B cell (primary cell): ENCODE measurements at regions not wholly inside any gene's neighbourhood (a gene's known extent, or its start where the extent isn't known, plus 50 kb on each side); places are given as distances from the start of the nearest gene placed in this dataset.

ENCODE experiments used
- EZH2 ChIP-seq: IDR thresholded peaks from 2 replicates; pipeline ENCODE4 v1.6.1; 2012; ENCODE audit warnings: borderline replicate concordance, low read depth, mild to moderate bottlenecking, moderate library complexity, low read length; ENCODE audit not compliant: insufficient read depth, poor library complexity, severe bottlenecking
- TF ChIP-seq, protein P1 (sequence below): fragments of 200-600 bp; IDR thresholded peaks from one replicate; pipeline ENCODE4 v1.8.0; 2022; ENCODE audit warnings: antibody characterized with exemption, mild to moderate bottlenecking

DNA sequence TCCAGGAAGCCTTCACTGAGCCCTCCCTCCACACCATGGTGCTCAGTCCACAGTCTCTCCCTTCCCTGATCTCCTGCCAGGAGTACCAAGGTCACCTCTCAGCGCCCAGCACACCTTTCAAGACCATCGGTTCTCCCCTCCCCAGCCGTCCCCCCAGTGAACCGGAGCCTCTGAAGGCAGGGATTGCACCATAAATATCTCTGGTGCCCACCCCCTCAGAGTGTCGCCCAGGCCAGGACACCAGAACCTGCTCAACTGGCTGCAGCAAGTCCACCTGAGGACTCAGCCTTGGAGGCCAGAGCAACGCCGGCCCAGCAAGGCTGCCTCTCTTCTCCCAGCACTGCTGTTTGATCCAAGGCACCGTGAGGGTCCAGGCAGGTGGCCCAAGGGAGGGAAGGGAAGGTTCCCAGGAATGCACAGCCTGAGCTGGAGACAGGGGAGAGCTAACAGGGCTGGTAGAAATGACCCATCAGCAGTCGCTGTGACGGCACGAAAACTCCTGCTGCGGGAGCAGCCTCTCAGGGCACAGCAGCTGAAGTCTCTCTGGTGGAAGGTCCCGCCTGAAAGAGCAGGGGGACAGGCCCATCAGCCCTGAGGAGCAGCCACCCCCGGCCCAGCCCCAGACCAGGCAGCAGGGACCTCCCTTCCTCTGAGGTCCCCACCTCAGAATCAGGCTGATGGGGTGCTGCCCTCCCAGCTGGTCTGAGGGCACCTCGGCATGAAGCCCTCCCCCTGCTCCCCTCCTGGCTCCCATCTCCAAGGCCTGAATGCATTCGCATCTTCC, 80.3 kb downstream of the BUD13 start:
- TF ChIP-seq EZH2 = no peak
- TF ChIP-seq, protein P1, sequence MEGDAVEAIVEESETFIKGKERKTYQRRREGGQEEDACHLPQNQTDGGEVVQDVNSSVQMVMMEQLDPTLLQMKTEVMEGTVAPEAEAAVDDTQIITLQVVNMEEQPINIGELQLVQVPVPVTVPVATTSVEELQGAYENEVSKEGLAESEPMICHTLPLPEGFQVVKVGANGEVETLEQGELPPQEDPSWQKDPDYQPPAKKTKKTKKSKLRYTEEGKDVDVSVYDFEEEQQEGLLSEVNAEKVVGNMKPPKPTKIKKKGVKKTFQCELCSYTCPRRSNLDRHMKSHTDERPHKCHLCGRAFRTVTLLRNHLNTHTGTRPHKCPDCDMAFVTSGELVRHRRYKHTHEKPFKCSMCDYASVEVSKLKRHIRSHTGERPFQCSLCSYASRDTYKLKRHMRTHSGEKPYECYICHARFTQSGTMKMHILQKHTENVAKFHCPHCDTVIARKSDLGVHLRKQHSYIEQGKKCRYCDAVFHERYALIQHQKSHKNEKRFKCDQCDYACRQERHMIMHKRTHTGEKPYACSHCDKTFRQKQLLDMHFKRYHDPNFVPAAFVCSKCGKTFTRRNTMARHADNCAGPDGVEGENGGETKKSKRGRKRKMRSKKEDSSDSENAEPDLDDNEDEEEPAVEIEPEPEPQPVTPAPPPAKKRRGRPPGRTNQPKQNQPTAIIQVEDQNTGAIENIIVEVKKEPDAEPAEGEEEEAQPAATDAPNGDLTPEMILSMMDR = no peak
